ENCODE measurements at regions not wholly inside any gene's neighbourhood (a gene's known extent, or its start where the extent isn't known, plus 50 kb on each side); places are given as distances from the start of the nearest gene placed in this dataset.

DNA sequence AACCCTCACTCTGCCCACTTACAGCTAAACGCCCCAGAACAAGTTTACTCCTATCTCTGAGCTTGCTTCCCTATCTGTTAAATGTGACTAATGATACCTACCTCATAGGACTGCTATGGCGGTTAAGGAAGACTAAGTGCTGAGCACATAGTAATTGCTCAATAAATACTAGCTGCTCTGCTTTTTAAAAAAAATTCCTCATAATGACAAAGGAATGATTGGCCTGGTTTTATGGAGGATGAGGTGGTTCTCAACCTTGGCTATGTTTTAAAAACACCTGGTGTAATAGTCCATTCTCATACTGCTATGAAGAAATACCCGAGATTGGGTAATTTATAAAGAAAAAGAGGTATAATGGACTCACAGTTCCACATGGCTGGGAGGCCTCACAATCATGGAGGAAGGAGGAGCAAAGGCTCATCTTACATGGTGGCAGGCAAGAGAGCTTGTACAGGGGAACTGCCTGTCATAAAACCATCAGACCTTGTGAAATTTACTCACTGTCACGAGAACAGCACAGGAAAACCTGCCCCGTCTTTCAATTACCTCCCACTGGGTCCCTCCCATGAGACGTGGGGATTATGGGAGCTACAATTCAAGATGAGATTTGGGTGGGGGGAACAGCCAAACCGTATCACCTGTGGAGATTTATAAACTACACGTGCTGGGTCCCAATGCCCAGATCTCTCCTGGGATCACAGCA lies 127.2 kb upstream of the SYT13 start:
- DNase-seq (ENCODE audit: low read depth), result no peak
- TF ChIP-seq, protein P1, sequence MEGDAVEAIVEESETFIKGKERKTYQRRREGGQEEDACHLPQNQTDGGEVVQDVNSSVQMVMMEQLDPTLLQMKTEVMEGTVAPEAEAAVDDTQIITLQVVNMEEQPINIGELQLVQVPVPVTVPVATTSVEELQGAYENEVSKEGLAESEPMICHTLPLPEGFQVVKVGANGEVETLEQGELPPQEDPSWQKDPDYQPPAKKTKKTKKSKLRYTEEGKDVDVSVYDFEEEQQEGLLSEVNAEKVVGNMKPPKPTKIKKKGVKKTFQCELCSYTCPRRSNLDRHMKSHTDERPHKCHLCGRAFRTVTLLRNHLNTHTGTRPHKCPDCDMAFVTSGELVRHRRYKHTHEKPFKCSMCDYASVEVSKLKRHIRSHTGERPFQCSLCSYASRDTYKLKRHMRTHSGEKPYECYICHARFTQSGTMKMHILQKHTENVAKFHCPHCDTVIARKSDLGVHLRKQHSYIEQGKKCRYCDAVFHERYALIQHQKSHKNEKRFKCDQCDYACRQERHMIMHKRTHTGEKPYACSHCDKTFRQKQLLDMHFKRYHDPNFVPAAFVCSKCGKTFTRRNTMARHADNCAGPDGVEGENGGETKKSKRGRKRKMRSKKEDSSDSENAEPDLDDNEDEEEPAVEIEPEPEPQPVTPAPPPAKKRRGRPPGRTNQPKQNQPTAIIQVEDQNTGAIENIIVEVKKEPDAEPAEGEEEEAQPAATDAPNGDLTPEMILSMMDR (conservative IDR thresholded peaks at IDR 0.05; ENCODE audit: low read depth, low read length), result no peak
- no peak overlapping the region for H3K4me3 ChIP-seq (ENCODE audit: low read length)

DNA sequence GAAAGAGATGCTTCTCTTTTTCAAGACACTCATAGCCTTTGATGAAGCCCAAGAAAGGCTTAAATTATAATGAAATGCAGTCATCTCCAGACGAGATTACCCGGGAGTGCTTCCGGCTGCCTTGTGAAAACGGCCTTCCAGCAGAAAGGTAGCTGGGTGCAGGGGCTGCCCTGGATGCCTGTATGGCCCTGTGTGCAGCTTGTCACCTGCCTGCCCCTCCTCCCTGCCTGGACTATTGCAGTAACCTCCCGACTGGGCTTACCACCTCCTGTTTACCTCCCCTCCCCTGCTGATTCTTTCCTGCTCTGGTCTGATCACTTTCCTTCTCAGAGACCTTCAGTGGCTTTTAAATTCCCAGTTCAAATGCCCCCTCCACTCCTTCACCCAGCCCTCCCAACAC lies 126.4 kb upstream of the SYT13 start:
- TF ChIP-seq, protein P1 (conservative IDR thresholded peaks at IDR 0.05; ENCODE audit: low read depth, low read length), result no peak
- no peak for DNase-seq (ENCODE audit: low read depth)
- H3K4me3 ChIP-seq (ENCODE audit: low read length), result no peak overlapping the region

DNA sequence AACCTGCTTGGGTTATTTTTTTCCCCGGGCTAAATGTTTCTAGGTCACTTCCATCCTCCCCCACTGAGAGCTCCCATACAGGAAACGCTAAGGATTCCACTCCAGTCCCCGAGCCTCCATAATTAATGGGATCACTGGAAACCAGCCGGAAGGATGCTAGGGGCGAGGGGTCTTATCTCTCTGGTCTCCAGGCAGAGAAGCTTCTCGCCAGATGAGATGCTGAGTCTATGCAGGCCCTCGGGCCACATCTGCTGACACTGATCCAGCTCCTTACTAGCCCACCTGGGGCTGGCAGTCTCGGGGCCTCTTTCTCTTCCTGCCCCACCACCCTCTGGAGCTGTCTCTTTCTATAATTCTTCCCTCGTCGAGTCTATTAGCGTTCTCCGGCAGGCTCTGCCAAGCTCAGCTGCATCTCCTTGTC lies 125.9 kb upstream of the SYT13 start:
- DNase-seq (ENCODE audit: low read depth), result no peak
- TF ChIP-seq, protein P1 (conservative IDR thresholded peaks at IDR 0.05; ENCODE audit: low read depth, low read length), result no peak
- no peak overlapping the region for H3K4me3 ChIP-seq (ENCODE audit: low read length)

DNA sequence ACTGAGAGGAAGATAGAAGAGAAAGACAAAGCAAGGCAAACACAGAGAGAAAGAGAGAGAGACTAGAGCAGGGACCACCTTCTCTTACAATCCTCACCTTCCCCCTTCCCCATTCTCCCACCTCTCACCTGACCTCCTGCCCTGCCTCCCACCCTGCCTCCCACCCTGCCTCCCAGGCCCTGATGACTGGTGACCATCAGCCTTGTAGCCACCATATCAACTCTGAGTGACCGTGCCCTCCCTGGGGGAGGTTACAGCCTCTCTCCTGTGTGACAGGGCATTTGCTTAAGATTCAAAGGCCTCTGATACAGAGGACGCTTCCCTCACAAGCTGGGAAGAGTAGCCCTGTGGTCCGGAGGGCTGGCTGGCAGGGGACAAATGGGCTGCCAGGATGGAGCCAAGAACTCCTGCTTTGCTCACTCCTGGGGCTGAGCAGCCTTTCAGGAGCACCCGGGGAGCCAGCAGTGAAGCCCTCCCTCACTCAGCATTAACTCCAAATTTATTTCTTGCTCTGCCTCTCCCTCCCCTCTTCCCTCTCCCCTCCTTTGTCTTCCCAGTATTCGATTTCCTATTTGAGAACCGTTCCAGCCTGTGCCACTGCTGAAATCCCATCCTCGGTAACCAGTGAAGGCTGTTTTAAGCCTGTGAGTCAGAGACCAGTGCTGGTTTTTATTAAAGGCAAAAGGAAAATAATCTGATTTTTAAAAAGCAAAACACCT lies 125.2 kb upstream of the SYT13 start:
- TF ChIP-seq, protein P1 (conservative IDR thresholded peaks at IDR 0.05; ENCODE audit: low read depth, low read length), result no peak
- no peak for DNase-seq (ENCODE audit: low read depth)
- no peak overlapping the region for H3K4me3 ChIP-seq (ENCODE audit: low read length)

DNA sequence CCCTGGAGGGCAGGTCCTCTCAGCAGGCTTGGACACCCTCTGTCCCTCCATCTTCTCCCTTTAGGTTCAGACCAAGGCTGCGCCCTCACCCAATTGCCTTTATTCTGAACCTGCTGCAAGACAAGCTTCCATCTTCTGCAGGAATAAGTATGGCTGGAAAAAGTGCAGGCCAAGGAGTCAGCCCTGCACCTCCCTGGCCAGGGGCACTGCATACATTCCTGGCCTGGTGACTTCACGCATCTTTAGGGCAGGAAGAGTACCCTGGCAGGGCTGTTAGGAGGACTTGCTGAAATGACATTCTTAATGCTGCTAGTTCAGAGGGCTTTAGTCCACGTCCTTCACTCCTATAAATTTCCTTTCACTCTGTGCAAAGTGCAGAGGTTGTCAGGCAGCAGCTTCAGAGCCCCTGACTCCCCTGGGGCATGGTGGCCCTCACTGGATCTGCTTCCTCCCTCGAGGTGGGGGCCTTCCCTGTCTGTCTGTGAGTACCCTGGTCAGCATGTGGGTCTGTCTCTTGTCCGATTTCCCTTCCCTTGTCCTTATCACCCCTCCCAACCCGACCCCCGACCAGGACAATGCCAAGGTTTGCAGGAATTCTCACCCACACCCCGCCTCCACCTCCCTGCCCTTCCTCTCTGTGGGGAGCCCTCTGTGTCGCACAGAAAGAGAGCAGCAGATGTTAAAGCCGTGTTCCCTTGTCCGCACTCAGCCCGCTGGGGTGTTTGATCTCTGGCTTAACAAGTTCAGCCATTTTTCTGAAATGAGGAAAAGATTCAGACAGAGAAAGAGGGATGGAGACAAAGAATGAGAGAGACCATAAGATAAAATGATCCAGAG lies 124.5 kb upstream of the SYT13 start:
- TF ChIP-seq, protein P1 (conservative IDR thresholded peaks at IDR 0.05; ENCODE audit: low read depth, low read length), result no peak
- no peak for DNase-seq (ENCODE audit: low read depth)

DNA sequence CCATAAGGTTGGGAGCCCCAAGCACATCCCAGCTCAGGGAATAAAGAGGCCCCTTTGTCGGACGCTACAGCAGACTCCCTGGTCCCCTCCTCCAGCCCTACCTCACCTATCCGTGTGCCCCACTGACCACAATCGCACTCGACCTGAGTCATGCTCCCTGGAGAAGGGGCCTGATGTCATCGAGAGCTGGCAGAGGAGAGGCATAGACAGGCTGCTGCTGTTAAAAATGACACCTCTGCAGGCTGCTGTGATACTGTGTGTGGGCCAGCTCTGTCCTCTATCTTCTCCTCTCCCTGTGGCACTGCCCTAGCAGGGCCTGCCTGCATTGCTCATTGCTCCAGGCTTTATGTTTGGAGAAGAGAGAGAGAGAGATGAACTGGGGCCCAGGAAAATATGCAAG lies 123.4 kb upstream of the SYT13 start:
- DNase-seq (ENCODE audit: low read depth), result no peak
- TF ChIP-seq, protein P1 (conservative IDR thresholded peaks at IDR 0.05; ENCODE audit: low read depth, low read length), result no peak

More for the DNA sequence above, 124.5 kb upstream of the SYT13 start:
- H3K4me3 ChIP-seq (ENCODE audit: low read length), result no peak overlapping the region

More for the DNA sequence above, 123.4 kb upstream of the SYT13 start:
- H3K4me3 ChIP-seq (ENCODE audit: low read length), result no peak overlapping the region

Measured in retinal pigment epithelial cell (primary cell).